Testis (tissue), 2 donors: ENCODE measurements at regions not wholly inside any gene's neighbourhood (a gene's known extent, or its start where the extent isn't known, plus 50 kb on each side); places are given as distances from the start of the nearest gene placed in this dataset.

Experiments
- POLR2A ChIP-seq: fragments of 450-650 bp; IDR thresholded peaks from one replicate; pipeline ENCODE4 v1.6.1; 2017; ENCODE audit warnings: antibody characterized with exemption, mild to moderate bottlenecking, moderate library complexity
- TF ChIP-seq, protein P1 (sequence below), 3 experiments: fragments of 450-650 bp in 2 of 3; fragments of 200-600 bp in 1 of 3; sonication (generic) in 1 of 3; IDR thresholded peaks; one replicate each; pipeline ENCODE4 v1.5.1; 2016 to 2019; ENCODE audit warnings: antibody characterized with exemption in 3 of 3, mild to moderate bottlenecking in 2 of 3, moderate library complexity in 1 of 3

DNA sequence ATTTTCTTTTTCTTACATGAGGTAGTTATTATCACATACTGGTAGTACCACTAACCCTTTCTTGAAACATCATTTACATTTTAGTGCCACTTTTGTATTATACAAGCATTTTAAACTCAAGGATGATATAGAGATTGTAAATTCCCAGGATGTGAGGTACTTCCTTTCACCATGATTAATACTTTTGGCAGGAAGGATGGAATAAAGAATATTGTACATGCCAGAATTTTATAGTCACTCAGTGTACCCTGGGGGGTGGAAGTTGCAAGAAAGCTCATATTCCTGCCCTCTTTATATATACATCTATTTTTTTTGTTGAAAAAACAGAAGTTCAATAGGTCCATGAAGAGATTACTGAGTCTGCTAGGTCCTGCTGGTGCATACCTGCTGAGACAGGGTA lies 141.0 kb upstream of the PLSCR5 start:
- TF ChIP-seq, protein P1, sequence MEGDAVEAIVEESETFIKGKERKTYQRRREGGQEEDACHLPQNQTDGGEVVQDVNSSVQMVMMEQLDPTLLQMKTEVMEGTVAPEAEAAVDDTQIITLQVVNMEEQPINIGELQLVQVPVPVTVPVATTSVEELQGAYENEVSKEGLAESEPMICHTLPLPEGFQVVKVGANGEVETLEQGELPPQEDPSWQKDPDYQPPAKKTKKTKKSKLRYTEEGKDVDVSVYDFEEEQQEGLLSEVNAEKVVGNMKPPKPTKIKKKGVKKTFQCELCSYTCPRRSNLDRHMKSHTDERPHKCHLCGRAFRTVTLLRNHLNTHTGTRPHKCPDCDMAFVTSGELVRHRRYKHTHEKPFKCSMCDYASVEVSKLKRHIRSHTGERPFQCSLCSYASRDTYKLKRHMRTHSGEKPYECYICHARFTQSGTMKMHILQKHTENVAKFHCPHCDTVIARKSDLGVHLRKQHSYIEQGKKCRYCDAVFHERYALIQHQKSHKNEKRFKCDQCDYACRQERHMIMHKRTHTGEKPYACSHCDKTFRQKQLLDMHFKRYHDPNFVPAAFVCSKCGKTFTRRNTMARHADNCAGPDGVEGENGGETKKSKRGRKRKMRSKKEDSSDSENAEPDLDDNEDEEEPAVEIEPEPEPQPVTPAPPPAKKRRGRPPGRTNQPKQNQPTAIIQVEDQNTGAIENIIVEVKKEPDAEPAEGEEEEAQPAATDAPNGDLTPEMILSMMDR (IDR thresholded peaks at IDR 0.05): no peak
- TF ChIP-seq POLR2A: no peak
